Motor neuron (in vitro differentiated cells): ENCODE measurements at regions not wholly inside any gene's neighbourhood (a gene's known extent, or its start where the extent isn't known, plus 50 kb on each side); places are given as distances from the start of the nearest gene placed in this dataset.

Source experiments
- ATAC-seq, 8 experiments: fragments of 200-7000 bp; cut with Tn5 transposase; replicated peaks in 6 of 8; 2 replicates each; pipeline ENCODE4 v1.8.0; 2021; ENCODE audit warnings: mild to moderate bottlenecking in 8 of 8, moderate library complexity in 8 of 8
- H3K27ac ChIP-seq, 2 donors: fragments of 250-450 bp; sonication (Bioruptor Pico); 2 replicates each; pipeline ENCODE4 v1.9.0; 2021; ENCODE audit warnings: antibody characterized with exemption in 2 of 2, mild to moderate bottlenecking in 2 of 2, moderate library complexity in 1 of 2
- H3K4me1 ChIP-seq, 2 donors: fragments of 250-450 bp; sonication (Bioruptor Pico); replicated peaks in 1 of 2; 2 replicates each; pipeline ENCODE4 v1.6.1; 2021; ENCODE audit warnings: antibody characterized with exemption in 2 of 2, mild to moderate bottlenecking in 2 of 2, moderate library complexity in 1 of 2
- H3K4me3 ChIP-seq, 5 donors: fragments of 250-450 bp; sonication (Bioruptor Pico); 2 replicates each; pipeline ENCODE4 v1.9.0; 2021; ENCODE audit warnings: antibody characterized with exemption in 5 of 5, mild to moderate bottlenecking in 5 of 5, moderate library complexity in 4 of 5
- WGBS, 10 experiments: fragments of 450-650 bp; shearing (Covaris generic); methylation state at CpG; one replicate each; pipeline ENCODE4 v1.0.0; 2022; 5-methylcytosine and 5-hydroxymethylcytosine counted together
- in situ Hi-C, 9 experiments: fragments of 400-800 bp; cut with MboI; loops; one replicate each; pipeline ENCODE4 v1.15.0; 2021; ENCODE audit warnings: low sequenced_read_pairs in 9 of 9, low pct_unique_long_range_greater_than_20kb in 2 of 9; ENCODE audit not compliant: unreplicated experiment in 9 of 9

DNA sequence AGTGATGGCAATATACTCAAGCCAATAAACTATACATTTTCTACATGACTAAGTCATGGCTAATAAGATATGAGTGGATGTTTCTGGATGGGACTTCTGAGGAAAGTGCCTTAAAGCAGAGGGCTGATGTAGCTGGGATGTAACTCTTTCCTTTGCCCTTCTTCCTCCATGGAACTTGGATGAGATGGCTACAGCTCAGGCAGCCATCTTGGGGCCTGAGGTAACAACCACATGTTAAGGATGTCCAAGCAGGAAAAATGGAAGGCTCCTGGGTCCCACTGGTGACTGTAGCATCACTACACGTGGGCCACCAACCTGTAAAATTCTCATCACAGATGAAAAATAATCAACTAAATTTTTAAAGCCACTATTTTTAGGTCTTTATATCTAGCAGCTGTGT lies 54.4 kb upstream of the GRIP1 start:
- 0 to 100% (median 84%) methylated on average over 1 of the region's 1 CpG; no CpG with 5 or more reads in 4 of the 10 experiments for WGBS, 10 experiments
- in situ Hi-C loops: no loop called here
- ATAC-seq: no peak
- H3K4me1 ChIP-seq: peaks cover 9 to 25% of the 10 kb centered on the region in 2 donors
- H3K4me3 ChIP-seq: no peak overlapping the region
- H3K27ac ChIP-seq: no peak overlapping the region

- no peak for ATAC-seq
- Histone ChIP-seq H3K4me1 (peaks cover 9 to 25% of the 10 kb centered on the region in 2 donors), H3K27ac (no peak overlapping the region), H3K4me3 (no peak overlapping the region)
- in situ Hi-C loops: no loop called here
- WGBS, 10 experiments: 40 to 100% (median 86%) methylated on average over 1 to 4 of the region's 4 CpGs; no CpG with 5 or more reads in 4 of the 10 experiments
Measured at GRCh38 chr12:66733839-66734238, 55.0 kb upstream of the GRIP1 start.

- Histone ChIP-seq H3K4me3 (no peak overlapping the region), H3K4me1 (peaks cover 12 to 28% of the 10 kb centered on the region in 2 donors), H3K27ac (no peak overlapping the region)
- no peak for ATAC-seq
- WGBS, 10 experiments: 26 to 96% (median 78%) methylated on average over 1 to 4 of the region's 4 CpGs
- in situ Hi-C loops: no loop called here
Measured at GRCh38 chr12:66735275-66735674, 56.4 kb upstream of the GRIP1 start.

- in situ Hi-C loops: no loop called here
- H3K4me3 ChIP-seq: no peak overlapping the region
- 25 to 89% (median 65%) methylated on average over 1 to 4 of the region's 4 CpGs; no CpG with 5 or more reads in 1 of the 10 experiments for WGBS, 10 experiments
Measured at GRCh38 chr12:66736931-66737330, 58.1 kb upstream of the GRIP1 start.

DNA sequence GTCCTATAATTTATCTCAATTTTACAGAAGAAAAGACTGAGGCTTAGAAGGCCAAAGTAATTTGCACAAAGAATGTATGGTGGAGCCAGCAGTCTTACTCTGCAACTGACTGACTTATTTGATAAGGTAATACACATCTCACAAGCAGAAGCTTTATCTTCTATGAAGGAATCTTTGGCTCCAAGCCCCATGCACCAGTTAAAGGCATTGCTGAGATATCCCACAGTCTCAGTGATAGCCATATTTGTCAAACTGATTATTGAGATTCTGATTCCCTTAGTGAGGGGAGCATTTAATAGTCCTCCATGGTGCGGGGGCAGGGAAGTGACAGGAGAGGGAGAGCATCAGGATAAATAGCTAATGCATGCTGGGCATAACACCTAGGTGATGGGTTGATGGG lies 60.4 kb upstream of the GRIP1 start:
- 60 to 100% (median 100%) methylated on average over 1 of the region's 1 CpG; no CpG with 5 or more reads in 5 of the 10 experiments for WGBS, 10 experiments
- no peak for ATAC-seq
- H3K4me3 ChIP-seq: no peak overlapping the region
- peaks cover 8 to 29% of the 10 kb centered on the region in 2 donors for H3K4me1 ChIP-seq
- in situ Hi-C loops: no loop called here
- no peak overlapping the region for H3K27ac ChIP-seq

More at GRCh38 chr12:66736931-66737330, 58.1 kb upstream of the GRIP1 start:
- peak in 4 of 8 experiments; percentile 50 to 81 (median 66) for ATAC-seq
- Histone ChIP-seq H3K4me1 (peaks cover 12 to 28% of the 10 kb centered on the region in 2 donors), H3K27ac (no peak overlapping the region)

DNA sequence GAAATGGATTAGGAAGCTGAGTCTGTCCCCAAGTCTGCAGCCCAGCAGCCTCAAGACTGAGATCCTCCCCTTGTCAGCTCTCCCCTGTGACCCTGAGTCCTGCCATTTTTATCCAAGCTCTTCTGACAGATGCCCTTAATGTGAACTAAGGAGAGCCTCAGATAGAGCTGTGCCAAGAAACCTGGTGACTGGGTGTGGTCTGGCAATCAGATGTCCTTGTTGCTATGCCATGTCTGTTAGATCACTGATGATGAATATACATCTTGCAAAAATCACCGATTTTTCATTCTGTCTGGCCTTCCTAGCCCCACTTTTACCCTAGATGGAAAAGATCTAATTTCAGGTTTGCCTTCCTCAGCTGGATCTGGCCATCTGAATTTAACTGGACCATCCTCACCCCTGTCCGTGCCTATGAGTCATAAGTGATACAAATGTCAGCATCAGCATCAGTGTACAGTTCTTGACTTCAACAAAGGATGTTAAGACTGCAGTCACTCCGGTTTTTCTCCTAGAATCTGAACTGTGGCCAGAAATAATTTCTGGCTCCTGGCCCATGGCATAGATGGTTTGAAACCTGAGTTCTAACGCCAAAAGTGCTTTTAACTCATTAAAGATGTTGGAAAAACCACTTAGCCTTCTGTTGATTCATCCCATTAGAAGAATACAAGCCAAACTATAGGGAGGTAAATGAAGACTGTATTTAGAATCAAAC lies 61.2 kb upstream of the GRIP1 start:
- peak in 7 of 8 experiments; percentile 31 to 75 (median 62) for ATAC-seq
- Histone ChIP-seq H3K4me3 (no peak overlapping the region), H3K27ac (no peak overlapping the region), H3K4me1 (peaks cover 11 to 36% of the 10 kb centered on the region in 2 donors)
- in situ Hi-C loops: no loop called here
- 0 to 100% (median 70%) methylated on average over 1 to 4 of the region's 4 CpGs for WGBS, 10 experiments

- in situ Hi-C loops: no loop called here
- Histone ChIP-seq H3K4me3 (no peak overlapping the region), H3K4me1 (peaks cover 11 to 38% of the 10 kb centered on the region in 2 donors), H3K27ac (no peak overlapping the region)
- 0 to 100% (median 55%) methylated on average over 1 to 2 of the region's 2 CpGs for WGBS, 10 experiments
- peak in 2 of 8 experiments; percentile 55 to 88 for ATAC-seq
Measured at GRCh38 chr12:66740732-66741131, 61.9 kb upstream of the GRIP1 start.

GRCh38 chr12:66741919-66742318 lies 63.0 kb upstream of the GRIP1 start:
- ATAC-seq: no peak
- in situ Hi-C loops: no loop called here
- Histone ChIP-seq H3K4me1 (peaks cover 11 to 36% of the 10 kb centered on the region in 2 donors), H3K27ac (no peak overlapping the region), H3K4me3 (no peak overlapping the region)

- Histone ChIP-seq H3K27ac (no peak overlapping the region), H3K4me1 (peaks cover 8 to 32% of the 10 kb centered on the region in 2 donors), H3K4me3 (no peak overlapping the region)
- in situ Hi-C loops: no loop called here
- ATAC-seq: no peak
- 8 to 100% (median 96%) methylated on average over 1 to 2 of the region's 2 CpGs; no CpG with 5 or more reads in 2 of the 10 experiments for WGBS, 10 experiments
Measured at GRCh38 chr12:66742508-66743367, 63.9 kb upstream of the GRIP1 start.

DNA sequence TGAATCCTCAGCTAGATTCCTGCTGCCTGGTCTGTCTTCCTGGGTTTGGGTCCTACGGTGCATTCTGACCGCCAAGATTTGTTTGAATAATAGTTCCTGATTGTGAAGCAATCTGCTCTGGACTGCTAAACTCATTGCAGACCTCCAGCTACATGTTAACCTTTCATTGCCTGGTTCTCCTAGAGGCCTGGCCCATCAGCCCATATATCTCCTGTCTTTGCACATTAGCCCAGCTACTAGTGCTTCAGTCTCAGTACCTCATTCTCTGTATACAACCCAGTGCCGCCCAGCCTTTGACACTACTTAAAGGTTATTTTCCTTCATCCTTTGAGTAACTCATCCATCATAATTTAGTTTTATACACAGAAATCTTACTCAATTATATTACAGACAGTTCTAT lies 65.6 kb upstream of the GRIP1 start:
- 25 to 100% (median 76%) methylated on average over 1 to 3 of the region's 3 CpGs; no CpG with 5 or more reads in 4 of the 10 experiments for WGBS, 10 experiments
- in situ Hi-C loops: no loop called here
- peaks cover 6 to 29% of the 10 kb centered on the region in 2 donors for H3K4me1 ChIP-seq
- H3K4me3 ChIP-seq: no peak overlapping the region
- no peak overlapping the region for H3K27ac ChIP-seq
- peak in 5 of 8 experiments; percentile 35 to 63 (median 42) for ATAC-seq

DNA sequence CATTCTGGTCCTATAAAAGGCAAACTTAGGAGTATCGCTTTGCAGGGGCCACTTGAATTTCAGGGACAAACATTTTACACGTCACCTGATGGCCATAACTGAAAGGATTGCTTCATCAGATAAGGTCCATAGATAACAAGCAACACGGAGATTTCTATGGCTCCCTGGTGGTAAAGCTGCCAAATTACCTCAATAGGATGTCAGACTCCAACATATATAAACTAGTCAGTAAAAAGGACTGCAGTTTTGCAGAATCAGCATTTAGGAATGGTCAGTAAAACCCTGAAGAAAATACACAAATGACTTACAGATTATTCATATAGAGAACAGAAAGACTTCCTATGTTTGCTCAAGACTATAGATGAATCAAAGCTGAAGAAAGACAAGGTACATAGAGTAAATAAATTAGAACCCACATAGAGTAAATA lies 66.1 kb upstream of the GRIP1 start:
- peak in 1 of 8 experiments; percentile 31 for ATAC-seq
- in situ Hi-C loops: no loop called here
- 6 to 100% (median 59%) methylated on average over 1 to 3 of the region's 3 CpGs; no CpG with 5 or more reads in 2 of the 10 experiments for WGBS, 10 experiments
- peaks cover 6 to 29% of the 10 kb centered on the region in 2 donors for H3K4me1 ChIP-seq
- H3K4me3 ChIP-seq: no peak overlapping the region
- H3K27ac ChIP-seq: no peak overlapping the region

GRCh38 chr12:66746489-66747201 lies 67.8 kb upstream of the GRIP1 start:
- Histone ChIP-seq H3K27ac (no peak overlapping the region), H3K4me1 (peaks cover 6 to 29% of the 10 kb centered on the region in 2 donors), H3K4me3 (no peak overlapping the region)
- in situ Hi-C loops: no loop called here
- 40 to 80% (median 50%) methylated on average over 1 of the region's 1 CpG; no CpG with 5 or more reads in 5 of the 10 experiments for WGBS, 10 experiments
- peak in 2 of 8 experiments; percentile 37 to 43 for ATAC-seq
